A549 (cell line): ENCODE measurements at regions not wholly inside any gene's neighbourhood (a gene's known extent, or its start where the extent isn't known, plus 50 kb on each side); places are given as distances from the start of the nearest gene placed in this dataset.

Experiments used
- BCL3 ChIP-seq: fragments of >200 bp; sonication (Bioruptor Twin); formaldehyde crosslinking; IDR thresholded peaks from 3 replicates; pipeline ENCODE4 v1.6.1; 2016
- CBX2 ChIP-seq: fragments of 200-600 bp; sonication (generic); IDR thresholded peaks from 2 replicates; pipeline ENCODE4 v1.6.1; 2016; ENCODE audit warnings: low read depth, mild to moderate bottlenecking, borderline replicate concordance
- CHD4 ChIP-seq: fragments of 200-600 bp; sonication (generic); IDR thresholded peaks from 2 replicates; pipeline ENCODE4 v1.6.1; 2016; ENCODE audit warnings: antibody characterized with exemption, mild to moderate bottlenecking, borderline replicate concordance
- CTCF ChIP-seq: fragments of >200 bp; sonication (Bioruptor Twin); formaldehyde crosslinking; IDR thresholded peaks from 3 replicates; pipeline ENCODE4 v1.5.1; 2016
- ELK1 ChIP-seq: fragments of 150-350 bp; IDR thresholded peaks from 2 replicates; pipeline ENCODE4 v1.6.1; 2014; ENCODE audit warnings: low read depth, mild to moderate bottlenecking, low read length
- MAX ChIP-seq: IDR thresholded peaks from 2 replicates; pipeline ENCODE4 v1.6.1; 2012
- MYC ChIP-seq: IDR thresholded peaks from 2 replicates; pipeline ENCODE4 v1.6.1; 2012; ENCODE audit warnings: mild to moderate bottlenecking, inconsistent platforms, low read length, improper control_type of control experiment, borderline replicate concordance
- POLR2A ChIP-seq: IDR thresholded peaks from 2 replicates; pipeline ENCODE4 v1.6.1; 2012; ENCODE audit warnings: mild to moderate bottlenecking, low read length
- POLR2AphosphoS2 ChIP-seq: conservative IDR thresholded peaks from 2 replicates; pipeline ENCODE4 v1.6.1; 2012; ENCODE audit warnings: low read length, improper control_type of control experiment, inconsistent platforms
- RFX5 ChIP-seq: fragments of 450-650 bp; IDR thresholded peaks from 2 replicates; pipeline ENCODE4 v1.7.1; 2014; ENCODE audit warnings: antibody characterized with exemption, mild to moderate bottlenecking, moderate library complexity

- no peak for TF ChIP-seq CBX2
- TF ChIP-seq BCL3, result no peak
- TF ChIP-seq CTCF, result no peak
- no peak for TF ChIP-seq MAX
- TF ChIP-seq MYC, result no peak
- no peak for TF ChIP-seq POLR2AphosphoS2
- no peak for TF ChIP-seq ELK1
- no peak for TF ChIP-seq RFX5
- TF ChIP-seq POLR2A, result no peak
- TF ChIP-seq CHD4, result no peak
Measured at GRCh38 chr10:78229489-78229888, 195.8 kb downstream of the RPS24 start.
